SIG-M5 treated with dmso at 0.1 percent for 504 hours (cell line): ENCODE measurements at regions not wholly inside any gene's neighbourhood (a gene's known extent, or its start where the extent isn't known, plus 50 kb on each side); places are given as distances from the start of the nearest gene placed in this dataset.

ENCODE experiments used
- DNase-seq: peaks from one replicate; lab custom pipeline; 2025; ENCODE audit not compliant: unreplicated experiment; lab: John Stamatoyannopoulos, UW

DNA sequence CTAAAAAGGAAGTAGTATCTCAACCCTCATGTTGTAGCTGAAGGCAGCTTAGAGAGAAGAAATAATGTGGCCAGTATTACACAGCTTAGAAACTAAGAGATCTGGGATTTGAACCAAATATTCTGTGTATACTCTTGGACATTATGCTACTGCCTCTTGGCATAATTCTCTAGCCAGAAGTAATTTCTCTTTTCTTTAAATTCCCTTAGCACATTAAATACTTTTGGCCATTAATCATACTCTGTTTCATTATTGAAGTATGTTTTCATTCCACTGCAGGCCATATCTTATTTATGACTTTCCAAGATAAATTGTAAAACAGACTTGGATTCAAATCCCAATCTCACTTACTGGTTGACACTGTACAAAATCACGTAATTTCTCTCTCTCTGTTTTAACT lies 181.3 kb upstream of the SPAG17 start:
- no peak for DNase-seq

DNA sequence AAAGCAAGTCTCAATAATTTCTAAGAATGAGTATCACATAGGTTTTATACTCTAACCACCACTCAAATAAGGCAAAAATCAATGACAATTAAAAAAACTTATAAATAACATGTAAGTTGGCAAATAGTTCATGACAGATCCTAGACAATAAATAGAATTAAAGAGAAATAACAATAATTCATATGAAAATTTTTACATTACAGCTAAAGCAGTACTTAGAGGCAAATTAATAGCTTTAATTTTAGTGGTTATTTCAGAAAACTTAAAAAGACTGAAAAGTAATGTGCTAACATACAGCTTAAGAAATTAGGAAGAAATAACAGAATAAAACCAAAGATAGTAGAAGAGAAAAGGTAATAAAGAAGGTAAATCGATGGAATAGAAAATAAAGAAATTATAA lies 179.9 kb upstream of the SPAG17 start:
- no peak for DNase-seq

DNA sequence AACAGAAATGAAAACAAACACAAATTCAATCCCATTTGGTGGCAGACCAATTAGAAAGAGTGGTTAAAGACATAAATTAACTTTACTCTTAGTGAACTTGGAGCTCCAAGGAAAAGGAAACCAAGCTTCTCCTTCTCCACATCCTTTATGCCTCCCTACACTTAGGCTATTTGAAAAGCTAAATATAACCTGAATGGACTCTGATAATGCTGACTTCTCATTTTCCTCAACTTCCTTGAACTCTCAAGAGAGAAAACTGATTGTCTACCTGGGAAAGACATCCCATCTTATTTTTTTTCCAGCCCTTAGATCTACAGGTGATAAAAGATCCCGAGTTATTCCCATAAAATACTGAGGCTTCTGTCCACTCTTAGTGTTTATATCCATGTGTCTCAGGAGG lies 178.4 kb upstream of the SPAG17 start:
- no peak for DNase-seq

DNA sequence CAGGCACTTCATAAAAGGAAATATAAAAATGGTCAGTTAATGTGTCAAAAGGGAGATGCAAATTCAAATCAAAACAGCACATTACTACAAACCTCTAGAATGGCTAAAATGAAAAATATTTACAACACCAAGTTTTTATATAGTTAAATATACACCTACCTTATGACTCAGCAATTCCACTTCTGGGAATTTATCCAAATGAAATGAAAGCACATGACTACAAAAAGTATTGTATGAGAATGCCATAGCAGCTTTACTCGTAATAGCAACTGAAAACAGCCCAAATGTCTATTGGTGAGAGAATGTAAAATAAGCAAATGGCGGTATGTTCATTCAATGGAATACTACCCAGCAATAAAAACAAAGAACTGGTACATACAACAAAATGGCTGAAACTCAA lies 175.8 kb upstream of the SPAG17 start:
- DNase-seq = no peak

DNA sequence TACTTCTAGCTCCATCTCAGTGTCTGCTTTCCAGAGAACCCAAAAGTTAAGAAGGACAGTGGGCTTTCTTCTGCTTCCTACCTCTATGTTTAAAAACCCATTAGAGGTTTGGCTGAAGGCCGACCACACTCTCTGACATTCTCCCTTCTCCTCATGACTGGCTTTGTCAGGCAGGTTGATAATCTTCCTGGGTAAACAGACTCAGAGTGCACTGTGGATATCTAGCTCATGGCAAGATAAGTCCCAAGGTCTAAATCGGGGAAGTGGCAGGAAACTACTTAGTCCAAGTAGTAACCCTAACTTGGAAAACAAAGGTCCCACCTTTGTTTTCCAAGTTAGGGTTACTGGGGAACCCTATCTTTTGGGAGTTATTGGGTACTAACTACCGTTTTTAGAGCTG lies 161.9 kb upstream of the SPAG17 start:
- DNase-seq = no peak

DNA sequence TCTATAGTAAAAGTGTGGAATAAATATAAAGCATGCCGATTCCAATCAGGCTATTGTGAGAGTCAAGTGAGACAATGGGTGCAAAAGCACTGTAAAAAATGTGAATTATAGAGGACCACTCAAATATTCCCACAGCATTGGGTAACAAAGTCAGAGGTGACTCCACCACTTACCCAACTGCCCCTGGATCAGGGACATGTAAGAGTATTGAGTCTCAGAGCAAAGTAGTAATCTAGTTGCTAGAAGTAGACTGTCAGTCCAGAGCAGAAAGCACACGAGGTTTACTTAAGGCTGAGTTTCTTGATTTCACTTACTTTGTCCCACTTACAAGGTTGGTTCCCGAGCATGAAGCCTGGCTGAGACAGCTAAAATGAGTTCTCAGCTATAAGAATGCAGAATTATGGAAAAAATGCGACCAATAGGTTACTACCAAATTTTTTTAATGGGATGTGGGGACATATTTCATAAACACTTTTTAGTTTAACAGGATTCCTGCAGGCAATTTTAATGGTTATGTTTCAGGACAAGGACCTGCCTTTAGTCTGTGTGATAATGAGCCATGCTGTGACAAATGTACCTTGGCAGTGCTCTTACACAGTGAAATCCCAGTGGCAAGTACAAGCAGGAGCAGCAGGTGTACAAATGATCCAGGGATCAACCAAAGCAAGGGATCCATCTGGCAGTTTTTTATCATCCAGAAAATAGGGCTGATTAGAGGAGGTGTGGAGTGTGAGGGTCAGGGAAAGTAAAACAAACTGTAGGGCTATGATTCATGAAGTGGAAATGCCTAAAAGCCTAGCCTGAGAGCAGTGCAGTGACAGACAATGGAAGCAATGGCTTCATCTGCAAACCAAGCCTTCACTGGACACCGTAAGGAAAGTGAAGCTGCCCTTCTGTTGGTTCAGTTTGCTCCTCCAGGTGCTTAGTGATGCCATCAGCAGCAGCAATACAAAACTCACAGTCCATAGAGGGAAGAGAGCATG lies 156.2 kb upstream of the SPAG17 start:
- DNase-seq = no peak

DNA sequence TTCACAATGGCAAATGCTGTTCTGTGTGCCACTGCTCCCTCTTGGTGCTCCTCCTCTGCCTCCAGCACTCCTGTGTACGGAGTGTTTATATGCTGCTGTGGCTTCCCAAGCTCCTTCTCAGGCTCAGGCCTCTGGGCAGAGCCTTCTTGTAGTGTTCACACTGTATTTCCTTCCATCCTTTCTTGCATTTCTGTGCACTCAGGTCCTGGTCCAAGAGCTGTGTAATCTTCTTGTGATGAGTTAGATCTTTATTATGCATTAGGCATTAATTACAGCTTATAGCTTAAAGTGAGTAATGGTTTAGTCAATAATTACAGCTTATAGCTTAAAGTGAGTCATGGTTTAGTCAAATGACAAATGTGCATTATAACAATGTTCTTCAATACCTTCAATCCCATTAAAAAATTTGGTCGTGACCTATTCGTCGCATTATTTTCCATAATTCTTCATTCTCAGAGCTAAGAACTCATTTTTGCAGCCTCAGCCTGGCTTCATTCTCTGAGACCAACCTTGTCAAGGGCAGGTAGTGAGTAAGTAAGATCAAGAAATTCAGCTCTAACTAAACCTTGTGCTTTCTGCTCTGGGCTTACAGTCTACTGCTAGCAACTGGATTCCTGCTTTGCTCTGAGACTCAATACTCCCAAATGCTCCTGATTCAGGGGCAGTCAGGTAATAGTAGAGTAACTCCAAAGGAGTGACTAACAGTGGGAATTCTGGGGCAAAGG lies 154.5 kb upstream of the SPAG17 start:
- no peak for DNase-seq

DNA sequence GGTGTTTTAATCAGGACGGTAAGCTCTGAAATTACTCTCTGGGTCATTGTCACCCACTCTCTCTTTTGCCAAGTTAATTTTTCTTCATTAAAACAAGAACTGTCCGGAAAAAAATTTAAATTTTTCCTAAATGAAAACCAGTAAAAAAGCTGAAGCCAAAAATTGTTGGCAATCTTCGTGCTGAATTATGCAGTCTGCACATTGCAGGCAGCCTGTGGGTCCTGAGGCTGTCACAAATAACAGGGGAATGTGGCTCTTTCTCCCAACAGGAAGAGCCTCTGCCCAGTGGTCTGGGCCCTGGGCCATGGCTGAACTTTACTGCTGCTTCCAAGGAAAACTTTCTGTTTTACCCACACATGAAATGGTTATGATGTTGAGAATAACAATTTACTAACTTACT lies 153.9 kb upstream of the SPAG17 start:
- no peak for DNase-seq

DNA sequence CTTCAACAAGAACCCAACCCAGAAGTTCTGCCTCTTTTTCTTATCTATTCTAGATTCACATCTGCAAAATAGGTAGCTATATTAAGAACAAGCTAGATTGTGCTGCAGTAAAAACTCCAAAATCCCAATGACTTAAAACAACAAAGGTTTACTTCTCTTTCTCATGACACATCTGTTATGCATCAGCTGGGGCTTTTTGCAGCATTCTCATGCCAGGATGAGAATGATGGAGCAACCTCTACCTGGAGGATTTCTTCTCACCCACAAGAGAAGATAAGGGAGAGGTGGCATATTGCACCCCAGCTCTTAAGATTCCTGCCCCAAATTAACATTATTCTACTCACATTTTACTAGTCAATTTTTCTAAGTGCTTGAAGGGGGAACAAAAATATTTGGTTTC lies 152.3 kb upstream of the SPAG17 start:
- no peak for DNase-seq

DNA sequence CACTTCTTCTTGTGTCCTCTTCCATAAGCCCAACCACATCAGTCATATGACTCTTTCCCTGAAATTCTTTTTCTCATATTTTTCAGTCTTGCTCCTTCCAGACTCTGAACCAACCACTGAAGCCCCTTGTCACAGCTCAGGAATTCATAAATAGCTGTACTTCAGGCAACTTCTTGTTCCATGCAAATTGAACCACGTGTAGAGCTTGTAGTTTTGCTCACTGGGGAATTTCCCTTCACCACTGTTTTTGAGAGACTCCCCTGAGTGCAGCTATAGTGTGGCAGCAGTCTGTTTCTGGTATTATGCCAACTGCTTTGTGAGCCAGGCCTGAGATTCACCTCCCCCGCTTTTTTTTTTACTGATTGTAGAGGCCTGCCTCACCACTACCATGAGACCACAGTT lies 150.3 kb upstream of the SPAG17 start:
- DNase-seq = no peak

DNA sequence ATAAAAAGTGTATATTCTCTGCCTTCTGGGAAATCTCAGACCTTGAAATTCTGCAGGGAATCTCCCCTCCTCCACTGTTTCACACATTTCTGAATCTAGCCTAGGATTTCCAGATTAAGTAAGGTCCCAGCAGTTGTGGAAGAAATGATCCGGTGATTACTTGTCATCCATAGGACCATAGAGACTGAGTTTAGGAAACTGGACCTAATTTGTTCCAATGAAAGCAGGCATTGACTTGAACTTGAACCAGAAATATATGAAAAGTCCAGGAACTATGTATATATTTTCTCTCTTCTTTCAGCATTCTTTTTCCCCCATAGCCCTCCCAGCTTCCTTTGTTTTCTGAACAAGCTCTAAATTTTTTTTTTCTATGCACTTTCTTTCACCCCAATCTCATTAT lies 149.5 kb upstream of the SPAG17 start:
- no peak for DNase-seq

DNA sequence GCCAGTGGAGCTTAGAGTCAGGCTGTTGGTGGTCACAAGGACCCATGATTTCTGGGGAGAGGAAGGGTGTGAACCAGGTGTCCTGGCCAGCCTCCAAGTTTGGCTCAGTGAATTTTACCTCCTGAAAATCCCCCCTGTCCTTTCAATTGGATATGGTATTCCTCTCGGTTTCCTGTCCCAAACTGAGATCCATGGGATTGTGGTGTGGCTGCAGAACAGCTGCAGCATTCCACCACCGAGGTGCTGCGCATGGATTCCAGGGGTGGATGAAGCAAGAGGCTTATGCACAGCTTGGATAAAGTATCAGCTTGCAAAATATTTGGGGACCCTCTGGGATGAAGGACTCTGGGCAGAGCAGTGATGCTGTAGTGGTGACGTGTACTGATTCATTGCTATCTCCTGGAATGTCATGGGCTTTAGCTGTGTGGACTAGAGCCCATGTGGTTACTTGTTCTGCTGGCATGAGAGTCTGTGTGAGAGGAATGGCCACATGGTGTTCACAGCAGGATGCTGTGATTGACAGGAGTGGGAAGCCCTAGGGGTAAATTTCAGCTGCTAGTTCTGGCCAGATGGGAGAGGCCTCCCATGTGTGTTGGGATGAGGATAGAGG lies 148.7 kb upstream of the SPAG17 start:
- no peak for DNase-seq

DNA sequence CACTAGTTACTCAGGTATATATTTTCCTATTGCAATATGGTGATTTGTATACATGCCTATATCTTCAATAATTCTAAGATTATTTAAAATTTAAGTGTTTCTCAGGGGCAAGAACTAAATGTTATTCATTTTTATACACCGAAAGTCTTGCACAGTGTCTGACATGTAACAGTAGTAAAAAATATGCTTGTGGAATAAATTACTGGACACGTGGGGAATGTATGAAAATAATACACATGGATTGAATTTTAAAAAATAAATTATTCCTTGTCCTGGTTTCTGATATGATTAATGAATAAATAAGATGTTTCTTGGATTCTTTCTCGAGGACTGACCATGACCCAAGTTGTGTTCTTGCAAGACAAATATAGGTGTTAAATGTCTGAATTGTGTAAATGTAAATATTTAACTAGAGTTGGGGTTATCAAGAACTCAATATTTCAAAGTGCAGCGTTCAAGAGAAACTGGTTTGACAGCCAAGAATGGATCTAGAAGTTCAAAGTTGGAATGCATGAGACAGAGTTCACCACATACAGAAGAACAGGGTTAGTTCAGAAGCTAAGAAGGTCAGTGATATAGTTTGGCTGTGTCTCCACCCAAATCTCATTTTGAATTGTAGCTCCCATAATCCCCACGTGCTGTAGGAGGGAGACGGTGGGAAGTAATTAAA lies 142.1 kb upstream of the SPAG17 start:
- no peak for DNase-seq

DNA sequence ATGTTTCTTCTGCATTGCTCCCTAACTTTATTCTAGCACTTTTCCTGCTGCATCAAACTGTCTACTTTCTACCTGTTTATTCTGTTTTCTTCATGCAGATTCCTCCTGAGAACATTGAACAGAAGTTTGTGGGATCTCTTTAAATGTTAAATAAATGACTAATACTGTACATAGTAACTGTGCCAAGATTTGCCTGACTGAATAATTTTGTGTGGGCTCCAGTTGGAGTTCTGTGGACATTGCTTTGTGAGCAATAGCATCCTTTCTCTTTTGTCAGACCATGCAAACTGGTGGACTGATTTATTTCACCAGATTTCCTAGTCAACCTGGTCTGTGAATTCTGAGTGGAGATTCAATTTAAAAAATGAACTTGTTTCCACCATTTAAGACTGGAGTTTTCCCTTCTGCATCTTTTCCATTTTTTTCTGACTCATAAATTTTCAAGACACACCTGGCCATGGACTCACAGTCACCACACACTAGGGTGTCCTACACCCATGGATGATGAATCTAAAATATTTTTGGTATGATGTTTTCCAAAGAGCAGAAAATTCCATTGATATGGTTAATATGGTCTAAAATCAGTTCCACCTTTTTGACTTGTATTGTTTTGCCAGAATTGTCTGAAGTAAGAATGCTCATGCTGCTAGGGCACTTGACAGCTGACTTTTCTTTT lies 140.7 kb upstream of the SPAG17 start:
- no peak for DNase-seq

DNA sequence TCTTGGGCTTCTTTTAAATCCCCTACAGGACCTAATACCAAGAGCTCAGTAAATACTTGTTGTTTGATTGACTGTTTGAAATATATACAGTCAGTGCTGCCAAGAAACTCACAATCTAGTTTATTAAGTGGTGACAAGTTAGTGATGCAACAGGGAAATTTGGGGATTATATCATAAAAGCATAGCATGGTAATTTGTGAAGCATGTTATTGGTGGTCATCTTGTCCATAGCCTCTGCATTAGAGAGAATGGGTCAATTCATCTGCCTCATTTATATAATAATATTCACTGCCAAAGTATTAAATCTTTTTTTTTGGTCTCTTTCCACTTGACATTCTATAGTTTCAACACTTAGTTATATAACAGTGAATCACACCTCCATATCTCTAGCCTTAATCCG lies 138.2 kb upstream of the SPAG17 start:
- no peak for DNase-seq

DNA sequence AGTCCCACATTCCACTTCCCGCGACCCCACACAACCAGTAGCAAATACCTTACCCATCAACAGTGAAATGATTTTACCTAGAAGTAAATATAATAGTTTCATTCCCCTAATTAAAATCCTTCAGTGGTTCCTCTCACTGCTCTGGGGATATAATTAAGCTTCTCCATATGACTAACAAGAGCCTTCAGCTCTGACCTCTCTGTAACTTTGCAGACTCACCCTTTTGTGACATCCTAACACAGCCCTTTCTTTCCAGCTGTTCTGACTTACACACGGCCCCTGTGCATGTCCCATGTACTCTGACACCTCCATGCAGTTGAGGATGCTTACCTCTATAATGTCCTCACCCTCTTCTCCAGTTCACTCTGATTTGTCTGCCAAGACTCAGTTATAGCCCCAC lies 137.3 kb upstream of the SPAG17 start:
- DNase-seq = no peak

DNA sequence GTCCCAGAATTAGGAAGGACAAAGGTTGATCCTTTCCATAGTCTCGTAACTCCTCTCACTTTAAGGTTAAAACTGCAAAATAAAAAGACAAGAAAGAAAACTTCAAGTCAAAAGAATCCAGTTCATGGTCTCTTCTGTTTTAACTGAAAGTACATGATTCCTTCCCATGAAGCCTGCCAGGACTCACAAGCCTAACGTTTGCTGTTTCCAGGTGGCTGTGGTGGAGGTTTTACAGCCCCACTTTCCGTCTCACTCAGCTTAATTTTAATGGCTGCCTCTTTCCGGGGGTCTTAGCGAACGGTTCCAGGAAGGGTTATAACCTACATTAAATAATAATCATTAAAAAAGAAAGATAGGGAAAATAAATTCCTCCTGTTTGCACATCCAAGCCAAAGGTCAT lies 136.8 kb upstream of the SPAG17 start:
- DNase-seq = no peak

DNA sequence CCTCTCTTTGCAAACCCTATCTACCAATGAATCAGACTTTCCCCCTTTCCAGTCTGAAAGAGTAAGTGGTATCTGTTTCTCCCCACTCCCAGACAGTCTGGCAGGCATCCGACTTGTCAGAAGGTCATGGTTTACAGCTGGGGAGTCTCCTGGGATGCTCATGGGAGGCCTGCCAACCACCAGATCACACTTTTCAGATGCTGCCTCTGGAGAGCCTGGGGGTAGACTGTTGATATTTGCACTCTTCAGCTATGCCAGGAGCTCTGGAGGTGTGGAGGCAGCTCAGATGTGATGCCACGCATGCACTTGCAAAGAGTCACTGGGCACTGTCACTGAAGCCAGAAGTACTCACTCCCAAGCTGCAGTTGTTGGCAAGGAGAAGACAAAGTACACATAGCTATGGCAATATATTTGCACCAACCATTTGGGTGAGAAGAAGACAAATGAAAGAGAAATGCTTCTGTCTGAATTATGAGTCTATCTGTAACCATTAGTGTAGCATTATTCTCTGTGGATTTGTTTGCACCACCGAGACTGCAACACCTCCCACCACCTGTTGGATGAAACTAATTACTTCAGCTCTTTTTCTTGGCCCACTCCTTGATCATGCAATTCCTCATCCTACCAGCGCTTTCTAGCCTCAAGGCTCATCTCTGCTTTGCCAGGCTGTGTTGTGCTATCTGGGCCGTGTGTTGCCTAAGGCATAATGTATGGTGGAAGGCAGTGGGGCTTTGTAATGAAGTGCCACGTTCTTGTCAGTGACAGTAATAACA lies 133.0 kb upstream of the SPAG17 start:
- no peak for DNase-seq

DNA sequence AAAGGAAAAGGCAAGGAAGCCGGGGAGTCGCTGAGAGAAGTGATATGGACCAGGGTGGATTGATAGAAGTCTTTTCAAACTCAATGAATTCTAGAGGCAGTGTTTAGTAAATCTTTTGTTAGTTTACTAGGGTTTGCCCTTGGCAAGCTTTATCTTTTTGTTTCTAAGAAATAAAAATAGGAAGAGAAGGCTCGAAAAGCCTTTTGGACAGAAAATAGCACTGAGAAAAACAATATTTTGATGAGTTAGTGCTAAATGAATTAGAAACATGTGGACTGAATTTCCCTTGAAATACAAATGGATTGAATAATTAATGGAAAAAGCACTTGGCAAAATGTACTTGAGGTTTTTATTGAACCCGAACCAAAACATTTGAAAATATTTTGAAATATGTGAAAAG lies 121.8 kb upstream of the SPAG17 start:
- no peak for DNase-seq

DNA sequence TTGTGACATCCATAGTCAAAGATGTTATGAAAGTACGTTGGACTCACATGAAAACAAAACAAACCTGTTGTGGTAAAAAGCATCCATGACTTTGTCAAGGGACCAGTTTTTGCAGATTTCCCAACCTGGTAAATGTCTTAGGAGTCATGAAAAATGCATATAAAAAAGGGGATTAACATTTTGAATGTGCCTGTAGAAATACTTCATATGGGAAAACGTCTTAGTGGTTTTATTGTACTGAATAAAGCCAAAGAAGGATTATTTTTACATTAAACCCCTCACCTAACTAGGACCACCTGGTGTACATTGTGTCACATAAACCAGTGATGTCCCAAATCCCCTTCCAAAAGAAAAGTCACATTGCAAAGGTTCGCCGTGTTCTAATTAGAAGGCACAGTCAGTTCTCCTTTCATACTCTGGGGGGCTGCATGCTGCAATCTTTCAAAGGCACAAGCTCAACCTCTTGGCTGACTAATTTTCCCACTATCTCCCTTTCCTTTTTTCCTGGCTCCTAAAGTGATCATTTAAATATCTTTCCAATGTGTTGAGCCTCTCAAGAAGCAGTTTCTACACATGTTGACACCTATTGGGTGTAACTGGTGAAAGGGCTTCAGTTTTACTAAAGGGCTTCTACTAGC lies 119.8 kb upstream of the SPAG17 start:
- no peak for DNase-seq
